Transverse colon (tissue), 4 donors: ENCODE measurements at regions not wholly inside any gene's neighbourhood (a gene's known extent, or its start where the extent isn't known, plus 50 kb on each side); places are given as distances from the start of the nearest gene placed in this dataset.

Experiments used
- DNase-seq: peaks from one replicate; pipeline ENCODE4 v3.0.0-alpha.2; 2019
- H3K27ac ChIP-seq, 4 donors: fragments of 200-600 bp; sonication (generic); 2 replicates each; pipeline ENCODE4 v1.5.1; 2016 to 2018; ENCODE audit warnings: inconsistent platforms in 4 of 4
- H3K27me3 ChIP-seq: fragments of 200-600 bp; sonication (generic); 2 replicates; pipeline ENCODE4 v1.5.1; 2017; ENCODE audit warnings: inconsistent platforms
- H3K36me3 ChIP-seq, 4 donors: fragments of 200-600 bp; sonication (generic); 2 replicates each; pipeline ENCODE4 v1.5.1; 2017 to 2019; ENCODE audit warnings: inconsistent platforms in 4 of 4
- H3K4me1 ChIP-seq, 4 donors: fragments of 200-600 bp; sonication (generic); 2 replicates each; pipeline ENCODE4 v1.5.1; 2017 to 2020; ENCODE audit warnings: inconsistent platforms in 4 of 4
- H3K4me3 ChIP-seq, 4 donors: fragments of 200-600 bp; sonication (generic); 1 replicate in 1 of 4; 2 replicates in 3 of 4; pipeline versions ENCODE4 v1.5.1 to v1.6.1; 2017 to 2019; ENCODE audit warnings: inconsistent platforms in 4 of 4
- H3K9me3 ChIP-seq, 2 donors: fragments of 200-600 bp; sonication (generic); 2 replicates each; pipeline ENCODE4 v1.5.1; 2017 to 2019; ENCODE audit warnings: inconsistent platforms in 2 of 2
- EP300 ChIP-seq: sonication (generic); formaldehyde crosslinking; IDR thresholded peaks from one replicate; pipeline ENCODE4 v1.6.1; 2017; ENCODE audit warnings: antibody characterized with exemption, low read depth
- POLR2A ChIP-seq: fragments of 450-650 bp; IDR thresholded peaks from one replicate; pipeline ENCODE4 v1.6.1; 2016; ENCODE audit warnings: antibody characterized with exemption, mild to moderate bottlenecking, moderate library complexity
- POLR2AphosphoS5 ChIP-seq, 3 donors: sonication (generic); formaldehyde crosslinking; IDR thresholded peaks; one replicate each; pipeline ENCODE4 v1.6.1; 2016; ENCODE audit warnings: antibody characterized with exemption in 3 of 3
- WGBS, 2 donors: methylation state at CpG; one replicate each; pipeline ENCODE4 v1.1.5; 2018; ENCODE audit warnings: low coverage in 1 of 2; 5-methylcytosine and 5-hydroxymethylcytosine counted together
- in situ Hi-C, 4 donors: fragments of 200-750 bp; cut with MboI; loops; one replicate each; pipeline versions ENCODE4 v1.15.0 to v1.15.1; 2017; ENCODE audit warnings: low sequenced_read_pairs in 3 of 4, low pct_ligation_motif_present in 1 of 4, low pct_unique_long_range_greater_than_20kb in 1 of 4
- intact Hi-C: fragments of 100-400 bp; cut with DNase I; formaldehyde crosslinking; loops from one replicate; pipeline ENCODE4 v1.15.1; 2023; ENCODE audit warnings: low total_unique reads
- TF ChIP-seq, protein P1 (sequence below), 5 experiments: fragments of 200-600 bp in 3 of 5; fragments of 450-650 bp in 2 of 5; sonication (generic) in 3 of 5; IDR thresholded peaks; 1 replicate in 2 of 5; 2 replicates in 3 of 5; pipeline ENCODE4 v1.5.1; 2016 to 2017; ENCODE audit warnings: antibody characterized with exemption in 5 of 5, inconsistent platforms in 3 of 5, mild to moderate bottlenecking in 2 of 5, moderate library complexity in 1 of 5

DNA sequence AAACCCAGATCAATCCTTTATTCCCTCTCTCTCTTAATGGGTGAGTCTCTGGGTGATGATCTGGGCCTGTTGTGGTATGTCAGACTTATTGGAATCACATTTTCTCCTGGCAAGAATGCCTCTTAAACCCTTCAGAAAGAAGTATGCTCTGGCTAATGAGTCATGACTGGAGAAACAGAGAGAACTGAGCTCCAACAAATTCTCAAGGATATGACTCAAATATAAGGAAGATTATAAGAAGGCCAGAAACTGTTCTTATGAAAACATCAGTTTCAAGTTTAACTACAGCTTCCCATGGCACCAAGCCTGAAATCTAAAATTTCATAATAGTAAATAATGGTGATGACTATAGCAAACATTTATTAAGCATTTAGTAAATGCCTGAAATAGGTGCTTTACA is 83.9 kb downstream of the OR5AK2 start:
- H3K36me3 ChIP-seq = no peaks in the 10 kb centered on the region
- peak overlapping the region in 2 of 4 donors; percentile 41 to 44 for H3K27ac ChIP-seq
- intact Hi-C loops (no loop called here), in situ Hi-C loops (no loop called here)
- DNase-seq = no peak
- TF ChIP-seq, protein P1, sequence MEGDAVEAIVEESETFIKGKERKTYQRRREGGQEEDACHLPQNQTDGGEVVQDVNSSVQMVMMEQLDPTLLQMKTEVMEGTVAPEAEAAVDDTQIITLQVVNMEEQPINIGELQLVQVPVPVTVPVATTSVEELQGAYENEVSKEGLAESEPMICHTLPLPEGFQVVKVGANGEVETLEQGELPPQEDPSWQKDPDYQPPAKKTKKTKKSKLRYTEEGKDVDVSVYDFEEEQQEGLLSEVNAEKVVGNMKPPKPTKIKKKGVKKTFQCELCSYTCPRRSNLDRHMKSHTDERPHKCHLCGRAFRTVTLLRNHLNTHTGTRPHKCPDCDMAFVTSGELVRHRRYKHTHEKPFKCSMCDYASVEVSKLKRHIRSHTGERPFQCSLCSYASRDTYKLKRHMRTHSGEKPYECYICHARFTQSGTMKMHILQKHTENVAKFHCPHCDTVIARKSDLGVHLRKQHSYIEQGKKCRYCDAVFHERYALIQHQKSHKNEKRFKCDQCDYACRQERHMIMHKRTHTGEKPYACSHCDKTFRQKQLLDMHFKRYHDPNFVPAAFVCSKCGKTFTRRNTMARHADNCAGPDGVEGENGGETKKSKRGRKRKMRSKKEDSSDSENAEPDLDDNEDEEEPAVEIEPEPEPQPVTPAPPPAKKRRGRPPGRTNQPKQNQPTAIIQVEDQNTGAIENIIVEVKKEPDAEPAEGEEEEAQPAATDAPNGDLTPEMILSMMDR (IDR thresholded peaks at IDR 0.05) = no peak
- TF ChIP-seq EP300 = no peak
- TF ChIP-seq POLR2AphosphoS5 (IDR thresholded peaks at IDR 0.05) = peak in 1 of 3 donors; percentile 7
- no peaks in the 10 kb centered on the region for H3K9me3 ChIP-seq
- H3K27me3 ChIP-seq = no peaks in the 10 kb centered on the region
- no peak overlapping the region for H3K4me3 ChIP-seq
- no peaks in the 10 kb centered on the region for H3K4me1 ChIP-seq

DNA sequence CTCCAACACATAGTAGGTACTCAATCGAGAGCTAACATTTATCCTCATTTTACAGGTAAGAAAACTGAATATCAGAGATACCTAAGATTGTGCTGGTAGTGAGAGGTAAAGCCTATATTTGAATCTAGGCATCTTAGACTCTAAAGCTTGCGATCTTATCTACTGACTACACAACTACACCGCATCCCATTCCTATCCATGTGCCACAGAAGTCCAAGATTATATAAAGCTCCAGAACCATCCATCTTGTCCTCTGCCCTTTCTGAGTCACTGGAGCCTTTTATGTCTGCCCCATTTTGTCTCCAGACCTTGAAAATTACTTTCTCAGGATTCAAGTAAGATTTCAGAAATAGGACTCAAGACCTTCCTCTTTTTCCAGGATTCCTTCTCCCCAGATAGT is 84.4 kb downstream of the OR5AK2 start:
- intact Hi-C loops (no loop called here), in situ Hi-C loops (no loop called here)
- H3K9me3 ChIP-seq = no peaks in the 10 kb centered on the region
- peak overlapping the region in 2 of 4 donors; percentile 24 to 44 for H3K27ac ChIP-seq
- no peaks in the 10 kb centered on the region for H3K27me3 ChIP-seq
- TF ChIP-seq EP300 (no peak), POLR2AphosphoS5 (IDR thresholded peaks at IDR 0.05) (no peak), POLR2A (no peak)
- TF ChIP-seq, protein P1 (IDR thresholded peaks at IDR 0.05) = no peak
- no peaks in the 10 kb centered on the region for H3K4me1 ChIP-seq
- DNase-seq = no peak
- H3K36me3 ChIP-seq = no peaks in the 10 kb centered on the region
- WGBS, 2 donors = 58 to 76% methylated on average over 2 to 3 of the region's 3 CpGs
- H3K4me3 ChIP-seq = no peak overlapping the region

DNA sequence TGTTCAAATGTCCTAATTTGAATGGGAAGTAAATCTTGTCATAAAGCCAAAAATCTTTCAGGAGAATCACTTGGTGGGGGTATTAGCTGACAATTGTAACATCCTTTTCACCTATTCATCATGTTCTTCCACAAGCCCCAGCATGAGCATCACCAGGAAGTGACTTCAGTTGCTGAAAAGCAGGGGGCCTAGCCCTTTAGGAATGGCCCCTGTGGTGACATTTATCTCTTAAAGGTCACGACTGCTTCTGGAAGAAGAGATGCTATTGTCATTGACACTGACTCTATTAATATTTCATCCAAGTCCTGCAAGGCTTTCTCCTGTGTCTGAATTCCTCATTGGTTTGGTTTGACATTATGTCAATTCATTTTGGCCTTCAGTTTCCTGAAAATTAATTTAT is 92.6 kb downstream of the OR5AK2 start:
- no peak for DNase-seq
- H3K4me1 ChIP-seq = no peaks in the 10 kb centered on the region
- no peak for TF ChIP-seq POLR2AphosphoS5 (IDR thresholded peaks at IDR 0.05)
- H3K27ac ChIP-seq = no peak overlapping the region
- H3K9me3 ChIP-seq = no peaks in the 10 kb centered on the region
- no peaks in the 10 kb centered on the region for H3K27me3 ChIP-seq
- H3K4me3 ChIP-seq = no peak overlapping the region
- in situ Hi-C loops (no loop called here), intact Hi-C loops (no loop called here)
- no peaks in the 10 kb centered on the region for H3K36me3 ChIP-seq
- WGBS, 2 donors = 55 to 63% methylated on average over 1 of the region's 1 CpG

DNA sequence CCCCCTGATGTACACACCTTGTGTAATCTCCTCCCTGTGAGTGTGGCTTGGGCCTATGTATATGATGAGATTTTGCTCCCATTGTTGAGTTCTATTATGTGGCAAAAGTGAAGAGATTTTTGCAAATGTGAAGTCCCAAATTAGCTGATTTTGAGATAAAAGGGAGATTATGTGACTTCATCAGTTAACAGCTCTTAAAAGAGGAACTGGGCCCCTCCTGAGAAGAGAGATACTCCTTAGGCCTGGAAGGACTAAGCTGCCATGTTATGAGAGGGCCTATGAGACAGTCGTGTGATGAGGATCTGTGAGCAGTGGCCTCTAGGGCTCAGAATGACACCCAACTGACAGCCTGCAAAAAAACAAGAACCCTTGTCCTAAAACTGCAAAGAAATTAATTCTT is 93.4 kb downstream of the OR5AK2 start:
- no peak for DNase-seq

DNA sequence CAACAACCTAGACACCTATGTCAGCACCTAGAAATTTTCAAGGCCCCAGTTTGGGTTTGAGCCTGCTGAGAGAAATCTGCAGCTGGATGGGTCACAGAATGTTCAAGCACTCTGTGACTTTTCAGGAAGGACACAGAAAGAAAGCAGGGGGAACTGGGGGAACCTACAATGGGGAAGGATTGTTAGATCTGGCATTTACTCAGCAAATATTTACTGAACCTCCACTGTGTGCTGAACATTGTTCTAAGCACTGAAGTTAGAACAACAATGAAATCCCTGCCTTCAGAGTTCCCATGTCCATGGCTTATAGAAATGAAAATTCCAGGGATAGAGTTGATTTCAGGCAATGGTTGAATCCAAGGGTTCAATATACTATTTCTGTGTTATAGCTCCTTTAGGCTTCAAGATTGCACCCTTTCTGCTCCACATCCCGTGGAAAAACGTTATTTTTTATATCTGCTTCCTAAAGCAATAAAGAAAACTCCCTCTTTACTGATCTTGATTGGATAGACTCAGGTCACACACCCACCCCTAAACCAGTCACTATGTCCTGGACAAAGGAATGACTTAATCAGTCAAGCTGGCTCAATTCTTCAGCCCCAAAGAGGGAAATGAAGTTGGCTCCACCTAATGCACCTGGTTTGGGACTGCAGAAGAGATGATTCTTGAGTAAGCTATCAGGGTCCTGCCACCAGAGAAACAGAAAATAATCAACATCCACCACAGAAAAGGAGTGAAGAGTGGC is 95.1 kb downstream of the OR5AK2 start:
- no peak for DNase-seq
- in situ Hi-C loops = no loop called here

More for the DNA sequence above, 93.4 kb downstream of the OR5AK2 start:
- no peak overlapping the region for H3K4me3 ChIP-seq
- in situ Hi-C loops = no loop called here
- H3K4me1 ChIP-seq = no peaks in the 10 kb centered on the region
- intact Hi-C loops = no loop called here
- no peak overlapping the region for H3K27ac ChIP-seq
- H3K36me3 ChIP-seq = no peaks in the 10 kb centered on the region
- 67 to 86% methylated on average over 1 of the region's 1 CpG for WGBS, 2 donors
- no peak for TF ChIP-seq POLR2A
- no peaks in the 10 kb centered on the region for H3K9me3 ChIP-seq
- no peaks in the 10 kb centered on the region for H3K27me3 ChIP-seq

More for the DNA sequence above, 95.1 kb downstream of the OR5AK2 start:
- Histone ChIP-seq H3K9me3 (no peaks in the 10 kb centered on the region), H3K27me3 (no peaks in the 10 kb centered on the region), H3K4me1 (no peaks in the 10 kb centered on the region), H3K4me3 (no peak overlapping the region), H3K27ac (no peak overlapping the region), H3K36me3 (no peaks in the 10 kb centered on the region)
- no peak for TF ChIP-seq EP300
- no peak for TF ChIP-seq POLR2A
- TF ChIP-seq POLR2AphosphoS5 (IDR thresholded peaks at IDR 0.05) = no peak
- 40 to 50% methylated on average over 2 of the region's 2 CpGs for WGBS, 2 donors
- intact Hi-C loops = no loop called here
